HUES48 (cell line): ENCODE measurements at regions not wholly inside any gene's neighbourhood (a gene's known extent, or its start where the extent isn't known, plus 50 kb on each side); places are given as distances from the start of the nearest gene placed in this dataset.
"Not testable (repeated sequence)": the region's sequence is repeated elsewhere in the genome, so short reads cannot be mapped to it uniquely, and the experiment has no call there.

Experiments
- H3K27ac ChIP-seq: one replicate; pipeline ENCODE4 v1.7.0; 2013; ENCODE audit warnings: low read depth, low read length, inconsistent platforms
- H3K27me3 ChIP-seq: 2 replicates; pipeline ENCODE4 v1.6.1; 2013; ENCODE audit warnings: mild to moderate bottlenecking, low read length; ENCODE audit not compliant: control insufficient read depth, insufficient read depth
- H3K36me3 ChIP-seq: 2 replicates; pipeline ENCODE4 v1.6.1; 2013; ENCODE audit warnings: low read length; ENCODE audit not compliant: control insufficient read depth, insufficient read depth
- H3K4me1 ChIP-seq: 2 replicates; pipeline ENCODE4 v1.6.1; 2013; ENCODE audit warnings: mild to moderate bottlenecking, low read length; ENCODE audit not compliant: control insufficient read depth, insufficient read depth
- H3K4me3 ChIP-seq: 2 replicates; pipeline ENCODE4 v1.5.1; 2013; ENCODE audit warnings: mild to moderate bottlenecking, low read depth, low read length
- H3K9ac ChIP-seq: 2 replicates; pipeline ENCODE4 v1.6.1; 2013; ENCODE audit warnings: mild to moderate bottlenecking, low read depth, low read length, moderate library complexity
- H3K9me3 ChIP-seq: 2 replicates; pipeline ENCODE4 v1.6.1; 2013; ENCODE audit warnings: low read length; ENCODE audit not compliant: control insufficient read depth, insufficient read depth

- not testable (repeated sequence) for H3K4me3 ChIP-seq, H3K36me3 ChIP-seq, H3K27ac ChIP-seq, H3K27me3 ChIP-seq, H3K9ac ChIP-seq, H3K9me3 ChIP-seq, H3K4me1 ChIP-seq
Measured at GRCh38 chr15:34528055-34528754, 55.2 kb downstream of the GOLGA8B start.

GRCh38 chr15:34527641-34528040 is 55.8 kb downstream of the GOLGA8B start:
- H3K36me3 ChIP-seq, H3K27ac ChIP-seq, H3K27me3 ChIP-seq, H3K4me1 ChIP-seq, H3K9ac ChIP-seq, H3K9me3 ChIP-seq, H3K4me3 ChIP-seq: not testable (repeated sequence)

- H3K27me3 ChIP-seq, H3K9me3 ChIP-seq, H3K27ac ChIP-seq, H3K9ac ChIP-seq, H3K4me1 ChIP-seq, H3K36me3 ChIP-seq, H3K4me3 ChIP-seq: not testable (repeated sequence)
Measured at GRCh38 chr15:34523849-34524248, 59.6 kb downstream of the GOLGA8B start.

GRCh38 chr15:34522601-34523000 is 60.9 kb downstream of the GOLGA8B start:
- not testable (repeated sequence) for H3K36me3 ChIP-seq, H3K4me3 ChIP-seq, H3K27ac ChIP-seq, H3K4me1 ChIP-seq, H3K27me3 ChIP-seq, H3K9ac ChIP-seq, H3K9me3 ChIP-seq

- not testable (repeated sequence) for H3K9ac ChIP-seq, H3K4me1 ChIP-seq, H3K27ac ChIP-seq, H3K4me3 ChIP-seq, H3K36me3 ChIP-seq, H3K9me3 ChIP-seq, H3K27me3 ChIP-seq
Measured at GRCh38 chr15:34521802-34522485, 61.5 kb downstream of the GOLGA8B start.

GRCh38 chr15:34520566-34520965 is 62.9 kb downstream of the GOLGA8B start:
- H3K27ac ChIP-seq: no peak overlapping the region
- H3K4me3 ChIP-seq: no peak overlapping the region
- peaks cover 10% of the 10 kb centered on the region for H3K27me3 ChIP-seq
- no peaks in the 10 kb centered on the region for H3K36me3 ChIP-seq
- no peaks in the 10 kb centered on the region for H3K9me3 ChIP-seq
- H3K4me1 ChIP-seq: no peaks in the 10 kb centered on the region
- no peak overlapping the region for H3K9ac ChIP-seq

GRCh38 chr15:34520010-34520409 is 63.4 kb downstream of the GOLGA8B start:
- H3K4me1 ChIP-seq: not testable (repeated sequence)
- peaks cover 16% of the 10 kb centered on the region for H3K27me3 ChIP-seq

GRCh38 chr15:34514251-34514670 is 69.2 kb downstream of the GOLGA8B start:
- Histone ChIP-seq H3K9me3 (no peaks in the 10 kb centered on the region), H3K27me3 (peaks cover 61% of the 10 kb centered on the region), H3K4me3 (peak overlapping the region; percentile 79), H3K9ac (no peak overlapping the region), H3K27ac (no peak overlapping the region), H3K36me3 (no peaks in the 10 kb centered on the region), H3K4me1 (0 out of 2 replicates have a peak, but pooled peaks cover 4% of the 10 kb centered on the region)

More at GRCh38 chr15:34520010-34520409, 63.4 kb downstream of the GOLGA8B start:
- not testable (repeated sequence) for H3K9me3 ChIP-seq, H3K4me3 ChIP-seq, H3K36me3 ChIP-seq, H3K9ac ChIP-seq, H3K27ac ChIP-seq

- no peak overlapping the region for H3K27ac ChIP-seq
- no peaks in the 10 kb centered on the region for H3K36me3 ChIP-seq
- H3K4me3 ChIP-seq: no peak overlapping the region
- no peak overlapping the region for H3K9ac ChIP-seq
- 0 out of 2 replicates have a peak, but pooled peaks cover 4% of the 10 kb centered on the region for H3K4me1 ChIP-seq
- peaks cover 61% of the 10 kb centered on the region for H3K27me3 ChIP-seq
- H3K9me3 ChIP-seq: no peaks in the 10 kb centered on the region
Measured at GRCh38 chr15:34512628-34513027, 70.8 kb downstream of the GOLGA8B start.

- peaks cover 27% of the 10 kb centered on the region for H3K27me3 ChIP-seq
- no peaks in the 10 kb centered on the region for H3K9me3 ChIP-seq
- no peak overlapping the region for H3K27ac ChIP-seq
- H3K9ac ChIP-seq: no peak overlapping the region
- H3K36me3 ChIP-seq: no peaks in the 10 kb centered on the region
- H3K4me3 ChIP-seq: no peak overlapping the region
- no peaks in the 10 kb centered on the region for H3K4me1 ChIP-seq
Measured at GRCh38 chr15:34501131-34501530, 63.5 kb upstream of the GOLGA8A start.

GRCh38 chr15:34496207-34496995 is 58.8 kb upstream of the GOLGA8A start:
- Histone ChIP-seq H3K4me3 (no peak overlapping the region), H3K9me3 (no peaks in the 10 kb centered on the region), H3K27me3 (peaks cover 70% of the 10 kb centered on the region), H3K27ac (no peak overlapping the region), H3K4me1 (no peaks in the 10 kb centered on the region; the same call in 1 of the 2 replicates), H3K36me3 (no peaks in the 10 kb centered on the region), H3K9ac (no peak overlapping the region)
